Activated T-cell treated with anti-CD3 and anti-CD28 coated beads, Interleukin-2, amount 50 U/mL, for 48 hours (primary cell): ENCODE measurements at regions not wholly inside any gene's neighbourhood (a gene's known extent, or its start where the extent isn't known, plus 50 kb on each side); places are given as distances from the start of the nearest gene placed in this dataset.

Experiments
- DNase-seq, 2 experiments: peaks; one replicate each; pipeline ENCODE4 v3.0.0-alpha.2; 2020

DNA sequence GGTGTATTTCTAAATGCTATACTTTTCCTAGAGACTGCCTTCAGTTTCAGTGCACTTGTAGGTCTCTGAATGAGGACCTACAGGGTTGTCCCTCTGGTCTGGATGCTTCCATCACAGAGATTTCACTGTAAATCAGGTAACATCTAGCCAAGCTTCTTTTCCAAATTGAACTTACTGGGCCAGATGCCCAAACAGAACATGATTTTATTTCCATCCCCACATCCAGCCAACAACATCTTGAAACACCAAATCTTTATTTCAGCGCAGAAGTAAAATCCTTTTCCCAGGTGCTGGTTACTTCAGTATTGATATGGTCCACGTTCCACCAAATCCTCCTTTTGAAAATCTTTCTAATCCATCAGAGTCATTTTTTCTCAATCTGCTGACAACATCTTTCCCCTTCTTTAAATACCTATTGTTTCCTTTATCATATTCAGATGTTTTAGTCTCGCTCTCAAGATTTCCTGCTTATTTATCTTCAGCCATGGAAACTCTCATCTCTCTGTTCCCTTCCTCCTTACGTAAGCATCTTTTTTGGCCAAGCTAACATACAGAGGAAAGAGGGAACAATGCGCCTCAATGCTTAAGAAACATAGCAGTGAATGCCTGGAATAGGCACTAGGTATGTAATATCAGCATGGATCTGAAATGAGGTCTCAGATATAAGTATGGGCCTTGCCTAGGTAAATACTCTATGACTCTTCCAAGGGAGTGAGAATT is 201.2 kb upstream of the MTNR1B start:
- DNase-seq: no peak

DNA sequence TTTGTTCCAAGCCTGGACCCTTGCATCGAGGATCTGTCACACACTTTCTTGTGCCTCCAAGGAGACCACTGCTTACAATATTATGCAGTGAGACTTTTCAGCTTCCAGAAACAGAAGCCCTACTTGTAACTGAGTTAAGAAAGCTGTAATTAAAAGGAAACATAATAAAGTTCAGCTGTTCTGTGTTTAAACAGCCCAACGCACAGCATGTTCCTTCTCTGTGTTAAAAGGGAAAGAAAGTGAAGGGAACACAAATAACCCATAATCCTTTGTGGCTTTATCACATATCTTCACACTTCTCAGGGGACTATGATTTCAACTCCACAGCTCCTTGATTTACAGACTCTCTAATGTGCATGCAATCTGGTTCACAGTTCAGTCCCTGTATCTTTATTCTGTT is 200.3 kb upstream of the MTNR1B start:
- DNase-seq: no peak

DNA sequence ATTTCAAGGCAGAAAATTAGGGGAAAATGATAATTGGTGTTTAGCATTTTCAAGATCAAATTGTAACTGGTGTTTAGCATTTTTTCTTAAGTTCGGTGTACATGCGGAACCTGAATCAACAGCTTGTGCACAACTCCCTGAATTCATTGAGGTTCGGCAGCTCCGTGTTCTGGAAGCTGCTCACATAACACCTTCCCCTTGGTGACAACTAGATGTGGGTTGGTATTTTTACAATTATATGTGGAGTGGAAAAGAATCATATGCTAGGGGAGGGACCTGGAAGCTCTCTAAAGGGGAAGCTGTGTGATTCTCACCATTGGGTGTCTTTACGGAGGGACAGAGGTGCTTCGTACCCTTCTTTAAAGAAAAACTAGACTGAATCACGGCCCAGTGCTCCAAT is 199.0 kb upstream of the MTNR1B start:
- no peak for DNase-seq

DNA sequence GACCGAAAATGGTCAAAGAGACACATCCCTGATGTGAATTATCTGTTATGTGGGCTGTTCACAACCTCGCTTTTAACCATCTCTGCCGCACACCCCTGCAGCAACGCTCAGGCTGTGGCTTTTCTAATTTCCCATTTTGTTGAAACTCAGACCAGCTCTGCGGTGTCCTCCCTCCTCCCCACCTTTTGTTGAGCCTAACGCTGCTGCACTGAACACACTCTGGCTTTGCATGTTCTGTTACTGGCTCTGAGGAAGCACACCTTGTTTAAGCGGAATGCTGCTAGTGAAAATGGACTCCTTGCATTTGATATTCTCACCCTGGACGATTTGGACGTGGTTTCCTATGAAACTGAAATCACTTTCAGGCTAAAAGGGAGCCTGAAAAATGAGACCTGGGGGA is 198.5 kb upstream of the MTNR1B start:
- DNase-seq: no peak

DNA sequence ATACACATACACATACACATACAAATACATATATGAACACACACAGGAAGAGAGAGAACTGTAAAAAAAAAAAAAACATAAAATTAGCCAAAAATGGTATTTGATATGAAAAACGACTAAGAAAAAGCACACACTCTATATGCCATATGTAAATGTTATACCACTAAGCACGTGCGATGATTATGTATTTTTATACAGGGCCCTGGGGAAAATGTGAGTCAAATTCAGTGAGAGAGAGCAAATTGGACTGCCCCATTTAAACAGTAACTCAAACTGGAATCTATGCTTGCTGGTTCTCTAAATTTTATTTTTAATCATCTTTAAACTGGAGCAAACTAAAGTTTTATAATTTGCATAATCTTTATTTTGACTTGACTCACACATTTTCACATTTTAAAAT is 197.8 kb upstream of the MTNR1B start:
- no peak for DNase-seq

DNA sequence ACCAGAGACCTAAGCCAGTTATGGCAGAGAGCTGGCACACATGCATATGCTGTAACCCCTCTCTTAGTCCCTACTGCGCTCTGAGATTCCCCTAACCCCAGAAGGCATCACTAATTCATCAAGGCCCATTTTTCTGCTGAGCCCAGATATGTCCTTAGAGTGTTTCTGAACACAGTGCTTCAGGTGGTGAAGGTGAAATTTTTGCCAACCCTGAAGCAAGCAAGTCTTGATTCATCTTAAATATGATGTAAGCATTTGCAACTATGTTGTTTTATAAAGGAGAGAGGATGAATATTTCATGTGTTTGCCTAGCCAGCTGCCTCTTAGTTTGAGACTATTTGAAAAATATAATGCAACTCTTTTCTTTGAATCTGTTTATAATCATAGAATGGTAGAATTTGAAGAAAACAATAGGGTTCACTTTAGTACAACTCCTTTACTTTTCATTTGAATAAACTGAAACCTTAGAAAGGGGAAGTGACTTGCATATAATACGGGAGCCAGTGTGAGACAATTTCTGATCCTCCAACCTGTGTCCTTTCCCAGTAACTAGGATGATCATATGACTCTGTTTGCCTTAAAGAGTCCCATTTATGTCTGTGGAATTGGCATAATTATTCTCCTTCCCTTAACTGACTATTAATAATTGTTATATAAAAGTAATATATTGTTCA is 194.3 kb upstream of the MTNR1B start:
- DNase-seq: no peak

DNA sequence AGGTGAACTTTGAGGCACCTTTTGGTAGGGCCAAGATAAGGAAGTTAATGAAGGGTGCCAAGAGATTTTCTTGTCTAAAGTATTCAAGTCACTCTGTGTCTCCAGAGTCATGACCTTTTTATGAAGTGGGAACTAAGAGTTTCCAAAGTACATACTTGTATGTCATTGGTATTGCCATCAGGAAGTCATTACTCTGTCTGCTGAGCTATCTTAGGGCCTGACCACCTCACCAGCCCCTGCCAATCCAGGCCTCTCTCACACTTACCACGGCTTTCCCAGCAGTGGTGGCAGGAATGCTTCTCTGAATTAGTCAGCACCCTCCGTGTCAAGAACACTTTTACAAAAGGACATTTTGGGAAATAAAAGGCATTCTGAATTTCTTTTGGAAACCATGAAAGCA is 192.8 kb upstream of the MTNR1B start:
- no peak for DNase-seq

DNA sequence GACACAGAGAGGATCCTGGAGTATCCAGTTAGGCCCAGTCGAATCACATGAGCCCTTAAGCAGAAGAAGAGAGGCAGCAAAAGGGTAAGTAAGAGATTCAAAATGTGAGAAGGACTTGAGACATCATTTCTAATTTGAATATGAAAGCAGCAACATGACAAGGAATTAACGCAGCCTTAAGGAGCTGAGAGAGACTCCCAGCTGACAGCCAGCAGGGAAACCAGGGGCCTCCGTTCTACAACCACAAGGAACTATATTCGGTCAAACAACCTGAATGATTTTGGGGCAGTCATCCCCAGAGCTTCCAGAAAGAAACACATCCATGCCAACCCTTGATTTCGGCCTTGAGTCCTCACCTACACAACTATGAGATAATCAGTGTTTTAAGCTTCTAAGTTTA is 189.7 kb upstream of the MTNR1B start:
- no peak for DNase-seq

DNA sequence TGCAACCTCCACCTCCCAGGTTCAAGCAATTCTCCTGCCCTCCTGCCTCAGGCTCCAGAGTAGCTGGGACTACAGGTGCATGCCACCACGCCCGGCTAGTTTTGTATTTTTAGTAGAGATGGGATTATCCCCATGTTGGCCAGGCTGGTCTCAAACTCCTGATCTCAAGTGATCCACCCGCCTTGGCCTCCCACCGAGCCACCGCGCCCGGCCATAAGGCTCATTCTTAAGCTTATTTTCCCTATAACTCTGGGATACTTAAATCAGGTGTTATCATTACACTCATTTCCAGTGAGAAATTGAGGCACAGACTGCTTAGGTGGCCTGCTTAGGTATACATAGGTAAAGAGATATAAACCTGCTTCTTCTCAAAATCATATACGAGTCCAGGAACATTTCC is 188.3 kb upstream of the MTNR1B start:
- no peak for DNase-seq

DNA sequence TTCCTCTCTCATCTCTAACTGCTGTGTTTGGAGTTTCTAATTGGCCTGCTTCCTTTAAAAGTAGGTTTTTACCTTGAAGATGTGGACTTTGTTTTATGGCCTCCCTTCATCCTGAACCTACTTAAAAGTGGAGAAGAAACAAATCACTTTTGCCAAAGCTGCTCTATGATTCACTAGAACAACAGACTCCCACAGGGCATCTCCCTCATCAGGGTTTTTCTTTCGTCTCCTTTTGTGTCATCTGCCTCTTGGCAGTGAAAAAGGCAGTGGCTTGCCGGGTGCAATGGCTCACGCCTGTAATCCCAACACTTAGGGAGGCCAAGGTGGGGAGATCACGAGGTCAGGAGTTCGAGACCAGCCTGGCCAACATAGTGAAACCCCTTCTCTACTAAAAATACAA is 186.6 kb upstream of the MTNR1B start:
- DNase-seq: no peak

DNA sequence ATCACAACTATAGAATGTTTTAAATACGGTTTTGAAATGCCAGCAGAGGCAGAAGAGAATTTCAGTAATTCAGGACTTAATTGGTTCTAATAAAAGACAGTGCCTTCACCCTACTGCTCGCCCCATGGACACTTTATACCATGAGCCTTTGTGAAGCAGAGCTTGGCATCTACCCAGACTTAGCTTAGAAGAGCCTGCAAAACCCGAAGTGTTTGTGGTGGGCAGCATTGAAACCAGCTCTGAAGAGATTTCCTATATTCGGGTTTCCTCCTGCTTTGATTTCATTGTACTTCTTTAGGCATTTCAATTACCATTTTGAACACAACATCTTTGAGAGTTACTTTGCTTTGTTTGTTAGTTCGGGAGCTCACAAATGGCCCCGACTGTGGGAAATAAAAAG is 185.1 kb upstream of the MTNR1B start:
- DNase-seq: no peak

DNA sequence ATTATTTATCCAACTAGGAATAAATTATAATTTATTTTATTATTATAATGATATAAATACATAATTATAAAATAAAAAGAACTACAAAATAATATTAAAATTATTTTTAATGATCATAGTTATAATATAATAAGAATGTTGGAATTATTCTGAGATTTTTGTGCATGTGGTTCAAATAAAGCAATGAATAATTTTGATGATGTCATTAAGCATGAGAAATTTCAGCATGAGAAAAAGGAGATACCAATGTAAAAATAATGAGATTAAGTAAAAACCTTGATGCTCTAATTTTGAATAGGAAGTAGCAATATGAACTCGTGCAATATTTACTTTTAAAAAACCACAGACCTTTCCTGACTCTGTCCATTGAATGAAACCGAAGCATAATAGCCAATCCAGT is 181.8 kb upstream of the MTNR1B start:
- DNase-seq: no peak

DNA sequence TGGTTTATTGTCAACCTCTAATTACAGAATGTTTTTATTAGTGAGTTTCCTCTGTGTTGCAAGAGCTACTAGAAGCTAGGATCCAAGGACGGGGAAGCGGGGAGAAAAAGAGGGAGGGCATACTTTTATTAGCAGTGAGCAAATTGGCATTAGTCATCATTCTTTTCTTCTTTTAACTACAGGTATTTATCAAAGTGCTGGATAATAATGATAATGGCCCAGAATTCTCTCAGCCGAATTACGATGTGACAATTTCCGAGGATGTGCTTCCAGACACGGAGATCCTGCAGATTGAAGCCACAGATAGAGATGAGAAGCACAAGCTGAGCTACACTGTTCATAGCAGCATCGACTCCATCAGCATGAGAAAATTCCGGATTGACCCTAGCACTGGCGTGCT is 179.7 kb upstream of the MTNR1B start:
- DNase-seq: no peak

DNA sequence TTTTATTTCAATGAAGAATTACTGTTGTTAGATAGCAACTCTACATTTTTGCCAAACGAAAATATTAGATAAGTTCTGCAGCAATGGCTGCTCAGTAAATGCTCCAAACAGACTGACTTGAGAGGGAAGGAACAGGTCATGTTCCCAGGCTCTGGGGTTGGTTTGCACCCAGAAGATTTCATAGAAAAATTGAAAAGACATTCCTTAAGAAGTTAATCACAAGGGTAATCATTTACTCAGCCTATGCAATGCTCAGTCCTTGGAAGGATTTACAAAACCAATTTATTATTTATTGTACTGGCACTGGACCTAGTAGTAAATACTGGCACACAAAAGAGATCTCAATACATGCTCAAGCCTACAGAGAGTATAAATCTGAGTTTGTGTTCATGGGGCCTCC is 179.1 kb upstream of the MTNR1B start:
- DNase-seq: no peak

DNA sequence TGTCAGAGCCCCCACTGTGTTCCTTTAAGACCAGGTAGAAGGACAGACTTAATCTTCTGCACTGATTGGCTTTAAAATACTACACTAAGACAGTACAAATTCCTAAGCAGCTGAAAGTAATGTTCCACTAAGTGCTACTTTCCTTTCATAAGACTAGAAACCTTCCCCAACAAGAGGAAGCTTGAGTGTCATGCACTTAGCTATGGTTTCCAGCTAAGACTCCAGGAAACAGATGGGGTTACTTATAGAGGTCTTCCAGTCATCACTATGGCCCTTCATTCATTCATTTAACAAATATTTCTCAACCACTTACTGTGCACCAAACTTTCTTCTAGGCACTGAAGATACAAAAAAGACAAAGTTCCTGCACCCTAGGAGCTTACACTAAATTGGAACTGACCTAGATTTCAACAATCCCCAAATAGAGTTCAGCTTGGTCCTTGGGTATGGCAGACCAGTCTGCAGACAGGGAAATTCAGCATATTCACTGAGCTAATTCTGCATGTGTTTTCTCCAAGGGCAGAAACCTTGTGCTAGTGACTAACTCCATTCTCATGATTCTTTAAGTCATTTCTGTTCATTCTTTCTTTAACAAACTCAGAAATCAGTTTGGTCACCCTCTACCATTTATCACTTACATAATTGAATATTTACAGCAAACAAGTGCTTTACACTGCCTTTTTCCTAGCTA is 178.4 kb upstream of the MTNR1B start:
- no peak for DNase-seq

DNA sequence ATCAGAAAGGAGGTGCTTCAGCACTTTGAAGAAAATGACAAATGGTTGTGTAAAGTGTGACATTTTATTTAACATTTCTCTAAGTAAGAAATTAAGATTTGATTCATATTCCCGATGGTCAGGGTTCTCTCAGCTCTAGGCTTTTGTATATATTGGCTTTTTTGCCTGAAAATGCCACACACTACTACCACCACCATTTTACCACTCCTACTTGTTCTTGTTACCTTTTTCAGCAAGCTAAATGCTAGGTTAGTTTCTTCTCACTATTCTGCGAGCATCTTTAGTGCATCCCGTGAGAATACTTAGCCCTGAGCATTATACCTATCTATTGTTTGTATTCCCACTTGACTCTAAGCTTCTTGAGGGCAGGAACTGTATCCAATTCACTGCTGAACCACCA is 177.6 kb upstream of the MTNR1B start:
- DNase-seq: no peak

DNA sequence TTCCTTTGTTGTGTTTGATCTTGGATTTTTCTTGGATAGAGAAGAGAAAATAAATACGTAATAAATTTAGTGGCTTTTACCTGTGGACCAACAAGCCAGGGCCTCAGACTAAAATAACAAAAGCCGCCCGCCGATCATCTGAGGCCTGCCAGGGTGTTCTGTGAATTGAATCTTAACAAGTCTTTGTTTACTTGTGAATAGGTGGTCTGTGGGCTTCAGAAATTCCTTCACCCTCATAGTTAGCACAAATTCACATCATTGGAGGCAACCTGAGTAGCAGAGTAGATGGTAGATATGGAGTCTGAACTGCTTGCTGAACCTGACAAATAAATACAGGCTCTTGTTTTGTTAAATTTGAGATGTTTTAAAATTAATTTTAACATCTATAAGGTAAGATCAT is 176.3 kb upstream of the MTNR1B start:
- no peak for DNase-seq

DNA sequence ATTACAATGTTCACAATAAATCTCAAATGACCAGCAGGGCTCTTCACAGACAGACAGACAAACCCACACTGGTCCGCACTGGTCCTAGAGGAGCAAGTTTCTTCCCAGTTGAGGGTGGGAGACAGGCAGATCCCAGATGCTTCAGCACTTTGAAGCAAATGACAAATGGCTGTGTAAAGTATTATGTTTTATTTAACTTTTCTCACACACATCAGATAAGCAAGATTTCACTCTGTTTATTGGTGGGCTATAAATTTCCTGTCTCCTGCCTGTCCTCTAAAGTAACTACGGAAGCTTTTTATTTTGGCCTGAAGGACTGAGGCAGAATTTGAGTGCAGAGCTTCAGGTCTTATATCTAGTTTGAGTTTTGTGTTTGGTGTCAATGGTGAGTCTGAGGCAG is 174.7 kb upstream of the MTNR1B start:
- no peak for DNase-seq

DNA sequence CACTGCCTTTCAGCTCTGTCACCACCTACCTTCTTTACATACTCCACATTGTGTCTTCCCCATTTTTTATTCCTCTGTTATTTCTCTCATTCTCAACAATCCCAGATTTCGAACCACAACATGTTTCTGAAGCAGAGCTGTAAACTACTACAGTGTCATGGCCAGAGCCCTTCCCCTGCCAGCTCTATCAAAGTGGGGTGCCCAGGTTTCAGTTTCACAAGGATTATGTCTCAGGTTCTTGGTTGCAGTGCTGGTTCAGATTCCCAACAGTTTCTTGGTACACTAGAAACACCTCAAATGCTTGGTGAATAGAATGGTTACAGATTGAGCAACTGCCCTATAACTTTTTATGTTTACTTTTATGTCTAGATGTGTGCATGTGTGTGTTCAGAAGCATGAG is 172.7 kb upstream of the MTNR1B start:
- DNase-seq: no peak

DNA sequence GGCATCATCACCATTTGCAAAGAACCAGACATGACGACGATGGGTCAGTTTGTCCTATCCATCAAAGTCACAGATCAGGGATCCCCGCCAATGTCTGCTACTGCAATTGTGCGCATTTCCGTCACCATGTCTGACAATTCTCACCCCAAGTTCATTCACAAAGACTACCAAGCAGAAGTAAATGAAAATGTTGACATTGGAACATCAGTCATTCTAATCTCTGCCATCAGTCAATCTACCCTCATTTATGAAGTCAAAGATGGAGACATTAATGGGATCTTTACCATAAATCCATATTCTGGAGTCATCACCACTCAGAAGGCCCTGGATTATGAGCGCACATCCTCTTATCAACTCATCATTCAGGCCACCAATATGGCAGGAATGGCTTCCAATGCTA is 171.6 kb upstream of the MTNR1B start:
- no peak for DNase-seq

DNA sequence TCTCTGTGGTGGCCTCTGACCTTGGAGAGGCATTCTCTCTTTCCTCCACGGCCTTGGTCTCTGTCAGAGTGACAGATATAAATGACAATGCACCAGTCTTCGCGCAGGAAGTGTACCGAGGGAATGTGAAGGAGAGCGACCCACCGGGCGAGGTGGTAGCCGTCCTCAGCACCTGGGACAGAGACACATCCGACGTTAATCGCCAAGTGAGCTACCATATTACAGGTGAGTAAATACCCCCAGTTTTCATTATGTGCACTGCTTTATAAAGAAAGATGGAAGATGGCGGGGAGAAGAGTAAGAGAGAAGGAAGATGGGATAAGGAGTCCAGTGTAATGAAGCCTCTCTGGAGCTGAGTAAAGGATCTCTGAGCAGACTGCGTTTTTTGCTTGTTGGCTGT is 167.8 kb upstream of the MTNR1B start:
- no peak for DNase-seq

DNA sequence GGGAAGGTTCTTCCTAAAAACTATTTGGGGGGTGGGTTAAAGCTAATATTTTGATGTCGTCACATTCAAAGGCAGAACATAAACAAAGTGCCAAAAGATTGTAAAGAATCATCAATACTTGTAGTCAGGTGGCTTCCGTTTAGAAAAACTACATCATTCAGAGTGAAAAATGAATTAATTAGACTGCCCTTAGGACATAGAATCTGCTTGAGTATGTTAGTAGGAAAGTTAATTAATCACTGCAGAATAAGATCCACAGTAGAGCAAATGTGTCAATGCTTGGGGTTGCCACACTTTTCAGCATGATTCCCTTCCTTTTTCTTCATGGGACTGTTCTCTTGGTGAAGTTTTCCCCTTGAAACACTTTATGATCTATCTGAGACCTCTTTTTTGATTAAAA is 166.8 kb upstream of the MTNR1B start:
- no peak for DNase-seq

DNA sequence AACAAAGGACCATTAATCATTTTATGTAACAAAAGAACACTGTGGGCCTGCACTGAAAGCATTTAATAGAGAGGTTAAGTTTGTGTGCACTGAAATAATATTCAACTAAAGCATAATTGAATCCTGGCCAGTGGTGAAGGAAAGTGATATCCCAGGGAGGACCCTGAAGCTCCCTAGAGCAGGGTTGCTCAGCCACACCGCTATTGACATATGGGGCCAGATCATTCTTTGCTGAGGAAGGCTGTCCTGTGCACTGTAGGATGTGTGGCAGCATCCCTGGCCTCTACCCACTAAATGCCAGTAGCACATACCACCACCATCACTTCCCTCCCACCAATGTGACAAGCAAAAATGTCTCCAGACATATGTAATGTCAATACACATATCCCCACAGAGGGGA is 166.1 kb upstream of the MTNR1B start:
- no peak for DNase-seq

DNA sequence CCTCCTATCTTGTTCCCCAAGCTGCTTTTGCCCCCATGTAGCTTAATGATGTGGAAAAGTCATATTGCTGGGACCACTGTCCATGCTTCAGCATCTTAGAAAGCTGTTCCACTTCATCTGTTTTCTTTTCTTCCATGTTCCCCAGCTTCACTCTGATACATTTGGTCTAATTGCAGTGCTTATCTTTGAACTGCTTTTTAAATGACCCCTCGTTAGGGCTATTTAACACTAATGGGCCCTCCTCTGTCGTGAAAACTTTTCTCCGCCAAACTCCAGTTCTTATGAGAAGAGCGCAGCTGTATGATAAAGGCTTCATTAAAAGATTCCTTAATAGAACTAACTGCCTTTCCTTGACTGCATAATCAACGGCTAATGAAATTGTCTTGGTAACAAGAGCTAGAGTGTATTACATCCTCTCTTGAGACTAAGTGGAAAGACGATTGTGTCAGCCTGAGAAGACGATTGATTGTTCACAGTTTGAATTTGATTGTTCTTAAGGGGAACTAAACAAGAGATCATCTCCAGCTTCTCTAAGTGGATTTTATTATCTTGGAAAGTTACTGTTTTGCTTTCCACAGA is 165.0 kb upstream of the MTNR1B start:
- DNase-seq: no peak
